B cell (primary cell): ENCODE measurements at regions not wholly inside any gene's neighbourhood (a gene's known extent, or its start where the extent isn't known, plus 50 kb on each side); places are given as distances from the start of the nearest gene placed in this dataset.

Experiments used
- EZH2 ChIP-seq: IDR thresholded peaks from 2 replicates; pipeline ENCODE4 v1.6.1; 2012; ENCODE audit warnings: borderline replicate concordance, low read depth, mild to moderate bottlenecking, moderate library complexity, low read length; ENCODE audit not compliant: insufficient read depth, poor library complexity, severe bottlenecking
- TF ChIP-seq, protein P1 (sequence below): fragments of 200-600 bp; IDR thresholded peaks from one replicate; pipeline ENCODE4 v1.8.0; 2022; ENCODE audit warnings: antibody characterized with exemption, mild to moderate bottlenecking

DNA sequence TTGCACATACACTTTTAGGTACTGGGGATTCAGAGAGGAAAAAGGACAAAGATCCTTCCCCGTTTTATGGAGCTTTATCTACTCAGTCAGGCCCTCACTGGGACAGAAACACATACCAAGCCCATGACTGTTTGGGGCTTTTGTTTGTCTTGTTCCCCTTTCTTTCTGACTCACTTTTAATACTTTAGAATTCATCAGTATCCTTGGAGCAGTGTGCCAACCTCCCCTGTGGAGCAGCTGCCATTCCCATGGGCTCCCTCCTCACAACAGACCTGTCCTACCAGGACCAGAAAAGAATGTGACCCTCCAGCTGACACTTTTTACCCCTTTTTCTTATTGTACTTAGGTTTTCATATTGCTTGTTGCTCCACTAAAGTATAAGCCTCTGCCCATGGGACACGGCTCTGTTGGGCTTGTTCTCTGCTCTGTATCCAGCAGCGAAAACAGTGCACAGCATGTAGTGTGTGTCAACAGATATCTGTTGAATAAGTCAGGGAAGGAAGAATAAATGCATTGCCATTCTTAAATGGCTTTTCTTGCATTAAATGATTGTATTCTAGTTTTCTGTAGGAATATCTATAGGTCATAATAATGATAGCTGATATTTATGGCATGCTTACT, 431.1 kb downstream of the EFNB2 start:
- TF ChIP-seq, protein P1, sequence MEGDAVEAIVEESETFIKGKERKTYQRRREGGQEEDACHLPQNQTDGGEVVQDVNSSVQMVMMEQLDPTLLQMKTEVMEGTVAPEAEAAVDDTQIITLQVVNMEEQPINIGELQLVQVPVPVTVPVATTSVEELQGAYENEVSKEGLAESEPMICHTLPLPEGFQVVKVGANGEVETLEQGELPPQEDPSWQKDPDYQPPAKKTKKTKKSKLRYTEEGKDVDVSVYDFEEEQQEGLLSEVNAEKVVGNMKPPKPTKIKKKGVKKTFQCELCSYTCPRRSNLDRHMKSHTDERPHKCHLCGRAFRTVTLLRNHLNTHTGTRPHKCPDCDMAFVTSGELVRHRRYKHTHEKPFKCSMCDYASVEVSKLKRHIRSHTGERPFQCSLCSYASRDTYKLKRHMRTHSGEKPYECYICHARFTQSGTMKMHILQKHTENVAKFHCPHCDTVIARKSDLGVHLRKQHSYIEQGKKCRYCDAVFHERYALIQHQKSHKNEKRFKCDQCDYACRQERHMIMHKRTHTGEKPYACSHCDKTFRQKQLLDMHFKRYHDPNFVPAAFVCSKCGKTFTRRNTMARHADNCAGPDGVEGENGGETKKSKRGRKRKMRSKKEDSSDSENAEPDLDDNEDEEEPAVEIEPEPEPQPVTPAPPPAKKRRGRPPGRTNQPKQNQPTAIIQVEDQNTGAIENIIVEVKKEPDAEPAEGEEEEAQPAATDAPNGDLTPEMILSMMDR, result no peak
- TF ChIP-seq EZH2, result no peak
